ENCODE measurements at regions not wholly inside any gene's neighbourhood (a gene's known extent, or its start where the extent isn't known, plus 50 kb on each side); places are given as distances from the start of the nearest gene placed in this dataset.

GRCh38 chr15:62706317-62706716 is 336.2 kb upstream of the TPM1 start:
- no peaks in the 10 kb centered on the region for H3K27me3 ChIP-seq (ENCODE audit: low read depth)
- no peaks in the 10 kb centered on the region for H3K4me1 ChIP-seq
- no peak for DNase-seq
- peak; percentile 21 for TF ChIP-seq CTCF (IDR thresholded peaks at IDR 0.05; ENCODE audit: borderline replicate concordance)
- peaks cover 49% of the 10 kb centered on the region for H3K36me3 ChIP-seq
- H3K9me3 ChIP-seq (replicated peaks), result no peaks in the 10 kb centered on the region
- no peak overlapping the region for H3K27ac ChIP-seq (replicated peaks)
- H3K4me3 ChIP-seq, result no peak overlapping the region
- intact Hi-C loops (cut with micrococcal nuclease), result no loop called here

GRCh38 chr15:62708470-62708869 is 334.1 kb upstream of the TPM1 start:
- Histone ChIP-seq H3K27me3 (ENCODE audit: low read depth) (no peaks in the 10 kb centered on the region), H3K36me3 (peaks cover 49% of the 10 kb centered on the region), H3K27ac (replicated peaks) (no peak overlapping the region), H3K4me3 (no peak overlapping the region), H3K4me1 (no peaks in the 10 kb centered on the region), H3K9me3 (replicated peaks) (no peaks in the 10 kb centered on the region)
- intact Hi-C loops (cut with micrococcal nuclease), result no loop called here
- TF ChIP-seq CTCF (IDR thresholded peaks at IDR 0.05; ENCODE audit: borderline replicate concordance), result no peak
- DNase-seq, result no peak

DNA sequence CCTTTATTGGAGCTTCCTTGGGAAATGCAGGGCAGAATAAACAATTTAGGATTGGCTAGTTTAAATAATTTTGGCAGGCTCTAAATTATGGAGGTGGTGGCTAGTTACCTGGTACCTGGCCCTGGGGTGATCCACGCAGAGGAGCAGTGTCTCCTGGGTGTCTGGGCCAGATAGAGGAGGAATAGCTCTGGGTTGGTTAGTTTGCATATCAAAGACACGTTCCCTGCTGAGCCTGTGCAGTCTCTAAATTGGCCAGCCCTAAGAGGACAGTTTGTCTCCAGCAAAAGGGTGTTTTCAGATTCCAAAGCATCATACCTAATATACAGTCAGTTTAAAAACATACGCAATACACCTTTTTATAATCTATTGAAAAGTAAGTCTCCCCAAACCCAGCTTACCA is 333.3 kb upstream of the TPM1 start:
- Histone ChIP-seq H3K27me3 (ENCODE audit: low read depth) (no peaks in the 10 kb centered on the region), H3K27ac (replicated peaks) (no peak overlapping the region), H3K4me1 (no peaks in the 10 kb centered on the region), H3K9me3 (replicated peaks) (no peaks in the 10 kb centered on the region), H3K36me3 (peaks cover 44% of the 10 kb centered on the region), H3K4me3 (no peak overlapping the region)
- TF ChIP-seq CTCF (IDR thresholded peaks at IDR 0.05; ENCODE audit: borderline replicate concordance), result no peak
- intact Hi-C loops (cut with micrococcal nuclease), result no loop called here
- DNase-seq, result no peak

DNA sequence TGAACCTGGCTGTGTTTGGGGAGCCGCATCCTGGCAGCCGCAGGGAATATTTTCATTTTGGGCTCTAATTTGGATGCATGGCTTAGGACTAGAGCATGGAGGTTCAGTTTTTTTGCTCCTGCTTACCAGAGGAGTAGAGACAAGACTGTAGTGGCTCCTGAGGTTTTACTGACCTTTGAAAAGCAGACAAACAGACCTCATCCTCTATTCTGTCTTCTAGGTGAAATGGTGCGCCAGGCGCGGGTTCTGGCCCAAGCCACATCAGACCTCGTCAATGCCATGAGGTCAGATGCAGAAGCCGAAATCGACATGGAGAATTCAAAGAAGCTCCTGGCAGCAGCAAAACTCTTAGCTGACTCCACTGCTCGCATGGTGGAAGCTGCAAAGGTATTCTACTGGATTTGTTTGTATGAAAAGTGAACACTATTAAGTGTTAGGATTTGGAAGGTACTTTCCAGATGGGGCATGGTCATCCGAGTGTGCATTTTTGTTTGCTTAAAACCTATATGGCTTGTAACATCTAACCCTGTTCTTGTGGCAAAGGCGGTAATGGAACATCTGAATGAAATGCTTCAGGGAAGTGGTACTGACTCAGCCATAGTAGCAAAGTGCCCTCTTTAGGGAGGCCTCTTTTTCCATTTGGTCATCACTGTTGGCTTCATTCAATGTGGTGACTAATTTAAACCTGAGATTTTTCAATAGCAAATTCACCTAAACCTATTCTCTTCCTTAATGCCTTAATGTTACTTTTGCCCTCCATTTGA is 330.7 kb upstream of the TPM1 start:
- H3K27ac ChIP-seq (replicated peaks), result no peak overlapping the region
- no peak for TF ChIP-seq CTCF (IDR thresholded peaks at IDR 0.05; ENCODE audit: borderline replicate concordance)
- H3K36me3 ChIP-seq, result peaks cover 59% of the 10 kb centered on the region
- no peak overlapping the region for H3K4me3 ChIP-seq
- intact Hi-C loops (cut with micrococcal nuclease), result no loop called here
- H3K9me3 ChIP-seq (replicated peaks), result no peaks in the 10 kb centered on the region
- no peaks in the 10 kb centered on the region for H3K27me3 ChIP-seq (ENCODE audit: low read depth)
- no peak for DNase-seq
- H3K4me1 ChIP-seq, result no peaks in the 10 kb centered on the region

GRCh38 chr15:62712455-62712839 is 330.1 kb upstream of the TPM1 start:
- no peaks in the 10 kb centered on the region for H3K27me3 ChIP-seq (ENCODE audit: low read depth)
- no peaks in the 10 kb centered on the region for H3K9me3 ChIP-seq (replicated peaks)
- peaks cover 65% of the 10 kb centered on the region for H3K36me3 ChIP-seq
- intact Hi-C loops (cut with micrococcal nuclease), result no loop called here
- no peak for TF ChIP-seq CTCF (IDR thresholded peaks at IDR 0.05; ENCODE audit: borderline replicate concordance)
- no peak overlapping the region for H3K4me3 ChIP-seq
- no peaks in the 10 kb centered on the region for H3K4me1 ChIP-seq
- H3K27ac ChIP-seq (replicated peaks), result no peak overlapping the region
- no peak for DNase-seq
